GM10248 (cell line): ENCODE measurements at regions not wholly inside any gene's neighbourhood (a gene's known extent, or its start where the extent isn't known, plus 50 kb on each side); places are given as distances from the start of the nearest gene placed in this dataset.

Experiments used
- CTCF ChIA-PET: fragments of 300-600 bp; sonication (Branson Sonifier 250); formaldehyde crosslinking; extraction: SDS; loops from one replicate; lab custom pipeline; 2021; ENCODE audit warnings: antibody characterized with exemption; lab: Yijun Ruan, JAX
- POLR2A ChIA-PET: fragments of 350-650 bp; sonication (Branson Sonifier 250); formaldehyde crosslinking; extraction: SDS; loops from one replicate; lab custom pipeline; 2020; ENCODE audit warnings: antibody characterized with exemption; lab: Yijun Ruan, JAX
- DNase-seq: peaks from one replicate; pipeline ENCODE4 v3.0.0; 2012; ENCODE audit errors: extremely low spot score
- TF ChIP-seq, protein P1 (sequence below): IDR thresholded peaks from 2 replicates; pipeline ENCODE4 v1.5.1; 2012; ENCODE audit warnings: mild to moderate bottlenecking, low read depth; ENCODE audit errors: extremely low read depth, missing control alignments, control extremely low read depth

DNA sequence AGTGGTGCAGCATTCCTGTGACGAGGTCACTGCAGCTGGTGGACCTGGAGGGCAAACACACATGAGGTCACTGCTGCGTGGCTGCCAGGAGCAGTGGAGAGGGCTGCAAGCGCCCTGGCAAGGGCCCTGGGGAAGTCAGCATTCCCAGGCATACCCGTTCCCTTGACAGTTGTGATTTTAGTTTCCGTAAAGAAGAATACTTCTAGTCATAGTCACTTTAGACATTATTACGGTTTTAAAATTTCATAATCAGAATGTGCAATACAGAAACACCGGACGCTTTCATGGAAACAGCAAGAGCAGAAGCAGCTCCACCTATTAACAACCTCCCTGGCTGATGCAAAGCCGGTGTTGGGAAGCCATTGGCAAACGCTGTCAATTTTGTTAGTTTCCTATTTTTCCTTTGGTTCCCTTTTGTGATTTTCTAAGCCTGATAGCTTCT is 129.8 kb downstream of the GADD45G start:
- CTCF ChIA-PET: interaction anchor here (1.2 kb wide), 1 partner anchor 9 kb away, joined by 3 read pairs; no protein-coding TSS in a partner anchor
- POLR2A ChIA-PET: no interaction called here
- no peak for DNase-seq
- TF ChIP-seq, protein P1, sequence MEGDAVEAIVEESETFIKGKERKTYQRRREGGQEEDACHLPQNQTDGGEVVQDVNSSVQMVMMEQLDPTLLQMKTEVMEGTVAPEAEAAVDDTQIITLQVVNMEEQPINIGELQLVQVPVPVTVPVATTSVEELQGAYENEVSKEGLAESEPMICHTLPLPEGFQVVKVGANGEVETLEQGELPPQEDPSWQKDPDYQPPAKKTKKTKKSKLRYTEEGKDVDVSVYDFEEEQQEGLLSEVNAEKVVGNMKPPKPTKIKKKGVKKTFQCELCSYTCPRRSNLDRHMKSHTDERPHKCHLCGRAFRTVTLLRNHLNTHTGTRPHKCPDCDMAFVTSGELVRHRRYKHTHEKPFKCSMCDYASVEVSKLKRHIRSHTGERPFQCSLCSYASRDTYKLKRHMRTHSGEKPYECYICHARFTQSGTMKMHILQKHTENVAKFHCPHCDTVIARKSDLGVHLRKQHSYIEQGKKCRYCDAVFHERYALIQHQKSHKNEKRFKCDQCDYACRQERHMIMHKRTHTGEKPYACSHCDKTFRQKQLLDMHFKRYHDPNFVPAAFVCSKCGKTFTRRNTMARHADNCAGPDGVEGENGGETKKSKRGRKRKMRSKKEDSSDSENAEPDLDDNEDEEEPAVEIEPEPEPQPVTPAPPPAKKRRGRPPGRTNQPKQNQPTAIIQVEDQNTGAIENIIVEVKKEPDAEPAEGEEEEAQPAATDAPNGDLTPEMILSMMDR: no peak

DNA sequence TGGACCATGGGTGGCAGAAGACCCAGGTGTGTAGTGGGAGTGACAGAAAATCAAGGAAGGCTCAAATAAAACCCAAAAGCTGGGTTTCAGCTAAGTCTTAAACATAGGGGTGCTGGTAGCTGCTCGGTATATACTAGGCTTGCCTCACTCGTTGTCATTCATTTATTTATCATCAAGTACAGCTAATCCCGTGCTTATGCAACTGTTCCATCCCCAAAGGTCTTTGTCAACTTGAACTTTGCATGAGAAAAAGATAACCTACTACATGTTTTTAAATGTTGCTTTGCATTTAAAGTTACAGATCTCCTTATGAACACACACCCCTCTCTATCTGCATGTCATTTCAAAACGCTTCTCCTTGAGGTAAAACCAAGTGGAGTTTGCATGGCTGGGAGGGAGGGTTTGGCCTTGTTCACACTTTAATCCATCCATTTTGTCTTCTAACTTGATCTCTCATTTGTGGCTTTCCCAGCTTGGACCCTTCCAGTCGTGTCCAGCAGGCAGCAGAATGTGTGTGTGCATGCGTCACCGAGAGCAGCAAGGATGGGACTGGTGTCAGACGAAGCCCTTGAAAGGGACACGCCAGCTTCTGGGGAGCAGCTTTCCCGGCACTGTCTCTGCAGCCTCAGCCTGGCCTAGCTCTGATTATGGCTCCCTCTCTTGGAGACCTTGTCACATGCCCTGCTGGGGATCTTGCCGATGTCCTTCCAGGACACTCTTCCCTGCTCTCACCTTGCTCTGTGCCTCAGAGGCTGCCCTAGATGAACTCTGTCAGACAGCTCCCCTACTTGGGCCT is 133.5 kb downstream of the GADD45G start:
- DNase-seq: no peak
- TF ChIP-seq, protein P1: no peak
- CTCF ChIA-PET: interaction anchor here (1.0 to 3.0 kb wide), 3 partner anchors 7 to 19 kb away, joined by 3 to 18 read pairs (median 5); no protein-coding TSS in a partner anchor
- POLR2A ChIA-PET: no interaction called here

DNA sequence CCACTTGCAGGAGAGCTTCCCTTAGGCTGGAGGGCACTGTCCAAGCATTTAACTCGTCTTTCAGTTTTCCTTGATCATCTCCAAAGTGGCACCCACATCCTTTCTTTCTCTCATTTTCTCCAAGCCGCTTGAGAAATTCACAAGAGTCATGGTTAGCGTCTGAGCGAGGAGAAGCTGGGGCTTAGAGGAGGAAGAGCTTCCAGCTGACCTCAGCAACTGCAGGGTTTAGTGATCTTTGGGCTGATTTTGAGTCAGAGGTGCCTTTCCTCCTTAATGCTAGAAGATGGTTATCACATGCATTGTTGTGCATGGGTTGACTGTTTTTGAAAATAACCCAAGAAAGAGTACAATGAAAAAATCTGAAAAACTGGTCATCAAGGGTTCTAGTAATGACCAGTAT is 134.7 kb downstream of the GADD45G start:
- POLR2A ChIA-PET: no interaction called here
- DNase-seq: peak; percentile 50
- CTCF ChIA-PET: interaction anchor here (1.0 to 3.0 kb wide), 4 partner anchors 9 to 29 kb away, joined by 3 to 18 read pairs (median 4); no protein-coding TSS in a partner anchor
- TF ChIP-seq, protein P1: no peak

DNA sequence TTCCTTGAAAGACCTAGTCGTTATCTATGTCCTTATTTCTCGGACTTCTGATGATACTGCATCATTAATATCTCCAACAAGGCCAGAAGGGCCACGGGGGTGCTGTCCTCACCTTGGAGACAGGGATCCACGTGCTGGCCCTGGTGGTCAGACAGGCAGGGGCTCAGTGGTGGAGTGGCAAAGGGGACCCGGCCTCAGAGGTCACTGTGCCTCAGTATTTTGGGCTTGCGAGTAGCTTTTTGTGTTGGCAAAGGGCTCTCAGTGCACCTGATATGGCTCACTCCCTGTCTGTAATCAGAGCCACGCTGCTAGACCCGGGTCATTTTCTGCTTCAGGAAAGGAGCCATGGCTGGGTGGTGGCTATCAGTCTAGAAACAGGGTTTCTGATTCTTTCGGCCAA is 135.1 kb downstream of the GADD45G start:
- TF ChIP-seq, protein P1: no peak
- no peak for DNase-seq
- ChIA-PET CTCF (interaction anchor here (1.3 to 3.0 kb wide), 4 partner anchors 11 to 30 kb away, joined by 3 to 18 read pairs (median 6); no protein-coding TSS in a partner anchor), POLR2A (no interaction called here)

DNA sequence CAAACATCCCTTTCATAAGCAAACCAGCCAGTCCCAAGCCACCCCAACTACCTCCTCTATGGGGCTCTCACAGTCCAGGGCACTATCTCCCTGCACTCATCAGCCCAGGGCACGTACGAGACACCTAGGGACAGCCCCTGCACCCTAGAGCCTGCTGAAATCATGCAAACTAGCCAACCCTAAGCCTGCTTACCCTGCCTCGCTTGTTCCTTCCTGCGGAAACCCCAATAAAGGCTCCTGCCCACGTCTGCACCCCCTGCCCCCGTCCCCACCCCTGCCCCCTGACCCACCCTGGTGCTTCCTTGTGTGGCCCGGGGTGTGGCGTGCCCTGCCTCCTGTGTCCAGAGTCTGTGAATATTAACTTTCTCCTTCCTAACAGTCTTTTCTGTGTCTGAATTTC is 135.9 kb downstream of the GADD45G start:
- DNase-seq: peak; percentile 71
- ChIA-PET POLR2A (no interaction called here), CTCF (interaction anchor here (1.3 to 1.4 kb wide), 2 partner anchors 12 to 31 kb away, joined by 3 to 7 read pairs; no protein-coding TSS in a partner anchor)

DNA sequence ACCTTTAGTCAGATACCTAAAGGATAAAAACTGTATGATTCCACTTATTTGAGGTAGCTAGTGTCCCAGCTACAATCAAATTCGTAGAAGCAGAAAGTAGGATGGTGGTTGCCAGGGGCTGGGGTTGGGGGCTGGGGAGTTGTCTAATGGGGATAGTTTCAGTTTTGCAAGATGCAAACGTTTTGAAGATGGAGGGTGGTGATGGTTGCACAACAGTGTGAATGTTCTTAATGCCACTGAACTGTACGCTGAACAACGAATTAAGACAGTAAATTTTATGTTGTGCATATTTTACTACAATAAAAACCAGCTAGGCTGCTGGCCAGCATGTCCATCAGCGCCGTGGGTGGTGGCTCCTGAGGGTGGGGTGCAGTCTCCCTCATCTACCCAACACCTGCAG is 137.8 kb downstream of the GADD45G start:
- DNase-seq: no peak
- ChIA-PET POLR2A (no interaction called here), CTCF (interaction anchor here (1.9 to 4.5 kb wide), 2 partner anchors 11 to 141 kb away, joined by 11 to 30 read pairs; no protein-coding TSS in a partner anchor)
- TF ChIP-seq, protein P1: no peak

More for the DNA sequence above, 135.9 kb downstream of the GADD45G start:
- TF ChIP-seq, protein P1: peak; percentile 4
